Jurkat, Clone E6-1 (cell line): ENCODE measurements at regions not wholly inside any gene's neighbourhood (a gene's known extent, or its start where the extent isn't known, plus 50 kb on each side); places are given as distances from the start of the nearest gene placed in this dataset.
"Not testable (repeated sequence)": the region's sequence is repeated elsewhere in the genome, so short reads cannot be mapped to it uniquely, and the experiment has no call there.

Source experiments
- DNase-seq: peaks from one replicate; pipeline ENCODE4 v3.0.0-alpha.2; 2011; ENCODE audit warnings: low read depth, low spot score
- H3K4me3 ChIP-seq: 2 replicates; pipeline ENCODE4 v1.5.1; 2011; ENCODE audit warnings: mild to moderate bottlenecking, low read length, control low read depth, moderate library complexity

DNA sequence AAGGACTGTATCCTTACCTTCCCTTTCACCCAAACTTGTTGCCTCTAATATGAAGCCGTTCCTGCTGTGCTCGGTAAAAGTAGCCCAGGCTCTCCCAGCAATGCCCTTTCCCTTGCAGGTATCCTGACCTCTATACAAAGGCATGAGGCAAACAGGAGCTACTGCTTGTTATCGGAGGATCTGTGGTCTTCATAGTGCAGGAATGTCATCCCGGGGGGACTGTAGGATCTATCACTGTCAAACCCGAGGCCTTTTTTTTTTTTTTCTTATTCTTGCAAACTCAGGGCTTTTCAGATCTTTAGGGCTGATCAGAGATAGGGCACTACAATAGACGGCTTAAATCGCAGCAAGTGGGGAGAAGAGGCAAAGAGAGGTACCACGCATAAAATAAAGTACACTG lies 1206.6 kb downstream of the TYW1 start:
- H3K4me3 ChIP-seq = no peak overlapping the region
- no peak for DNase-seq

DNA sequence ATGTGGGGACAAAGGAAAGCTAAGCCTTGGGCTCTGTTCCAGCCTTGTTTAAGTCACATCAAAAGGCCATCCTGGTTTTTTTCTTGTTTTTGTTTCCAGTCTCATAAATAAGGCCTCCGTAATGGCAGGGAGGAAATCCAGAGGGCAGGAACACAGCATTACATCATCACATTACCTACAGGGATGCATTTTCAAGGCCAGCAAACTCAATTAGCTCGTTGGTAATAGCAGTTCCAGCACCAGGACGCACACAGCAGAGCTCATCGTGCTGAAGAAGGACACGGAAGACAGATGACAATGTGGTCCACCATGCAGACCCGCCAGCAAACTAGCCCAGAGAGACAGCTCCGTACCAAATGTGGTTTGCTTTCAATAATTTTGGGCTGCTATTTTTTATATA lies 1209.2 kb downstream of the TYW1 start:
- no peak overlapping the region for H3K4me3 ChIP-seq
- no peak for DNase-seq

GRCh38 chr7:68206946-68207485 lies 1210.4 kb downstream of the TYW1 start:
- DNase-seq = no peak
- H3K4me3 ChIP-seq = no peak overlapping the region

- no peak overlapping the region for H3K4me3 ChIP-seq
- no peak for DNase-seq
Observed at GRCh38 chr7:68207676-68208075, 1211.0 kb downstream of the TYW1 start.

GRCh38 chr7:68209486-68209885 lies 1212.9 kb downstream of the TYW1 start:
- DNase-seq = no peak

DNA sequence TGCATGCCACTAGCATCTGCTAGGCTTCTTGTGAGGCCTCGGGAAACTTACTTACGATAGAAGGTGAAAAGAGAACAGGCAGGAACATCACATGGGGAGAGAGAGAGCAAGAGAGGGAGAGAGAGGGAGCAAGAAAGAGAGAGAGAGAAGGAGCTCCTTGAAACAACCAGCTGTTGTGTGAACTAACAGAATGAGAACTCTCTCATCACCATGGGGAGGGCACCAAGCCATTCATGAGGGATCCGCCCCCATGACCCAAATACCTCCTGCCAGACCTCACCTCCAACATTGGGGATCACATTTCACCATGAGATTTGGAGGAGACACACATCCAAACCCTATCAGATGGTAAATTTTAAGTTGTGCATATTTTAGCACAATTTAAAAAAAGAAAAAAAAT lies 1217.2 kb downstream of the TYW1 start:
- H3K4me3 ChIP-seq = no peak overlapping the region
- DNase-seq = no peak

More at GRCh38 chr7:68209486-68209885, 1212.9 kb downstream of the TYW1 start:
- no peak overlapping the region for H3K4me3 ChIP-seq

GRCh38 chr7:68216051-68216450 lies 1219.4 kb downstream of the TYW1 start:
- DNase-seq = no peak
- no peak overlapping the region for H3K4me3 ChIP-seq

DNA sequence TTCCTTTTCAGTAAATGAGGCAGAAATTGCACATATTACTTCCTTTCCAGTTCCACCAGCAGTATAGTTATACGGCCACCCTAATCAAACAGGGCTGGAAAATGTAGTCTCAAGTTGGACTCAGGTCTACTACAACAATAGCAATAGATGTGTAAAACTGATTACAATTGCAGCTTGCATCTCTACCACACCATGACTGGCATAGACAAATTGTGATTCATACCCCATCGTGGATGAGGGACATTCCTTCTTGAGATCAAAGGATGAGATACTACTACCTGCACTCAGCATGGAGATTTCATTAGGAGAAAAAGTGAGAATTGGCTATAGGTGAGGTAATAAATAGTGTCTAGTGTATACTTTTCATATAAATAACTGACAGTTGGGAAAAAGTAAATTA lies 1220.8 kb downstream of the TYW1 start:
- H3K4me3 ChIP-seq = no peak overlapping the region
- no peak for DNase-seq

- no peak for DNase-seq
- no peak overlapping the region for H3K4me3 ChIP-seq
Observed at GRCh38 chr7:68218461-68218860, 1221.8 kb downstream of the TYW1 start.

GRCh38 chr7:68222311-68222710 lies 1225.7 kb downstream of the TYW1 start:
- no peak for DNase-seq
- no peak overlapping the region for H3K4me3 ChIP-seq

DNA sequence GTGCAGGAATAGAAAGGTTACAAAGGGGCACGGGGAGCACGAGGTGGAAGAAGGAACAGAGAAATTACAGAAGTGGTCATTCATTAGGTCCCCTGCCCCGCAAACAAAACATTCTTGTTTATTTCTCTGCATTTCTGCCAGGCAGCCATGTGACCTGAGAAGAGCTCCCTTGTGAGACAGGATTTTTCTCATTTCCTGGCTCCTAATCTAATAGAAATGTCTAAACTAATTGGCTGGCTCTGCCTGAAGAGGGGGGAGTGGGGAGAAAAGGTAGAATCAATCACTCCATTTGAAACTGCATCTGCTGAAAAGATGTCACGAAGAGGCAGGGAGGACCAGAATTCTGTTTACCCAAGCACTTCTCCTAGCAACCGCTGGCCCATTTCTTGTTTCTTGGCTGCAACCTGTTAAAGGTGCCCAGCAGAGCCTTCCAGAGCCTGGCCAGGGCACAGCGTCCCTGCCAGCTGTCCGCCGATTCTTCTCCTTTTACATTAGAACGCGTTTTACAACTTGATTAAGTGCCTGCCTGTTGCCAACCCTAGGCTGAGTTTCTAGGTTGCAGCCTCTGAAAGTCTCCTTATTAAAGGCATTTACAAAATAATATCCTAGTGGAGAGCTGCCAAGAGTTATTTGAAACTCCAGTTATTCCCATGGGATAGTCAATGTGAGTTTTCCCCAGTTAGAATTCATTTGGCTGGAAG lies 1227.6 kb downstream of the TYW1 start:
- H3K4me3 ChIP-seq = no peak overlapping the region
- no peak for DNase-seq

GRCh38 chr7:68231011-68231410 lies 1234.4 kb downstream of the TYW1 start:
- not testable (repeated sequence) for DNase-seq

GRCh38 chr7:68235937-68236336 lies 1239.3 kb downstream of the TYW1 start:
- H3K4me3 ChIP-seq = no peak overlapping the region
- no peak for DNase-seq

More at GRCh38 chr7:68231011-68231410, 1234.4 kb downstream of the TYW1 start:
- not testable (repeated sequence) for H3K4me3 ChIP-seq

DNA sequence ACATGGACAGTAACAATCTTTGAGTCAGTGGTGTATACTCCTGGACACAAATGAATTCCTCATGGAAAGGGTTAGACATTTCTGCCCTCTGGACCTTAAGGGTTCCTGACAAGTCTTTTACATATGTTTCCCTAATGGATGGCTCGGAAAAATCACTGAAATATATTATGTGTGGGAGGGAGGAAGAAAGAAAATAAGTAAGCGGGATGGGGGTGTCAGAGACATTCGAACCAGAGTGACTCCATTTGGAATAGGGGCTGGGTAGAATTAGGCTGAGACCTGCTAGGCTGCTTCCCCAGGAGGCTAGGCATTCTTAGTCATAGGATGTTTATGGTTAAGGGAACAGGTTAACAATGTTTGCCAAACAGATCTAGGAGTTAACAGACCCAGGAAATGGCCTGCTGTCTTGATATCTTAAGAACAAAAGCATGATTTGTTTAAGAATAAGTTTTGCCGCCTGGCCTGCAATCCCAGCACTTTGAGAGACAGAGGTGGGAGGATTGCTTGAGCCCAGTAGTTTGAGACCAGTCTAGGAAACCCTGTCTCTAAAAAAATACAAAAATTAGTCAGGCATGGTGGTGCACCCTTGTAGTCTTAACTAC lies 1241.7 kb downstream of the TYW1 start:
- DNase-seq = no peak
- H3K4me3 ChIP-seq = no peak overlapping the region

GRCh38 chr7:68243128-68243527 lies 1246.5 kb downstream of the TYW1 start:
- H3K4me3 ChIP-seq = no peak overlapping the region
- no peak for DNase-seq

GRCh38 chr7:68244389-68244788 lies 1247.8 kb downstream of the TYW1 start:
- no peak for DNase-seq
- no peak overlapping the region for H3K4me3 ChIP-seq

- H3K4me3 ChIP-seq = no peak overlapping the region
- DNase-seq = no peak
Observed at GRCh38 chr7:68245688-68246087, 1249.1 kb downstream of the TYW1 start.

GRCh38 chr7:68246189-68246633 lies 1249.6 kb downstream of the TYW1 start:
- DNase-seq = no peak
- H3K4me3 ChIP-seq = no peak overlapping the region

DNA sequence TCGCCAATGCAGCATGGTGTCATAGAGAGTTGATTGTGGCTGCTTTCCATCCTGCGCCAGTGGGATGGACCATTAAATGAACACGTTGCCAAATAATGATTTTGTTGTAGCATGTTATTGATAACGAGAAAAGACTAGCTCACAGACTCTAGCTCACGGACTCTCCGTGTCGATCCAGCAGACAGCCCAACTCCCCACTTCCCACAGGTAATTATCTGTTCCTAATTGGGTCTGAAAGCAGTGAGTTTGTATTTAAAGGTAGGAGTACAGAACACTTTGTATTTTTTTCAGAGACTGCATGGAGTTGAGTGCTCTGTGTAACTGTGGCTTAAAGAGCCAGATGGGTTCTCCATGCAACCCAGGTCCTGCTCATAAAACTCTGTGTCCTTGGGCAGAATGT lies 1250.5 kb downstream of the TYW1 start:
- H3K4me3 ChIP-seq = no peak overlapping the region
- DNase-seq = no peak

- no peak overlapping the region for H3K4me3 ChIP-seq
- DNase-seq = no peak
Observed at GRCh38 chr7:68247571-68247970, 1250.9 kb downstream of the TYW1 start.

DNA sequence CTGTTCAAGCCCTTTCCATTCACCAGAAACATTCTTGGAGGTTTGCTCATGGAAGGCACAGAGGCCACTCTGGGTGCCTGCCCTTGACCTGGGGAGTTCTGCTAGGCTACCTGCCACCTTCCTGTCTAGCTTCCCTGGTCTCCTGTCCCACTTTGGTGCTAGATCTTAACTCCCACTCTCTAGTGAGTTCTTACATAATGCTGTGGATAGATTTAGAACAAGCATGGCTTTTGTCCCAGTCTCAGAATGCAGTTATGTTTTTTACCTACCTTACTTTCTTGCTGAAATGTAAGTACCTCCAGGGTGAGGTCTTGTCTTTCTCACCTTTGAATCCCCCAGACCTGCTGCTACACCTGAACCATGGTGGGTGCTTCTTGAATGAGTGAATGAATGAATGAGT lies 1252.3 kb downstream of the TYW1 start:
- no peak for DNase-seq
- H3K4me3 ChIP-seq = no peak overlapping the region
